Kidney epithelial cell (primary cell): ENCODE measurements at regions not wholly inside any gene's neighbourhood (a gene's known extent, or its start where the extent isn't known, plus 50 kb on each side); places are given as distances from the start of the nearest gene placed in this dataset.
"Not testable (repeated sequence)": the region's sequence is repeated elsewhere in the genome, so short reads cannot be mapped to it uniquely, and the experiment has no call there.

Source experiments
- DNase-seq: peaks from one replicate; pipeline ENCODE4 v3.0.0-alpha.2; 2010; ENCODE audit warnings: low read depth
- H3K27me3 ChIP-seq: 2 replicates; pipeline ENCODE4 v1.6.0; 2011; ENCODE audit warnings: low read length; ENCODE audit not compliant: control insufficient read depth, insufficient read depth
- H3K36me3 ChIP-seq: 2 replicates; pipeline ENCODE4 v1.5.1; 2011; ENCODE audit warnings: low read length; ENCODE audit not compliant: control insufficient read depth, insufficient read depth
- H3K4me3 ChIP-seq: 2 replicates; pipeline ENCODE4 v1.5.1; 2011; ENCODE audit warnings: low read depth, mild to moderate bottlenecking, control low read depth, low read length
- TF ChIP-seq, protein P1 (sequence below): IDR thresholded peaks from 2 replicates; pipeline ENCODE4 v1.5.1; 2011; ENCODE audit warnings: mild to moderate bottlenecking, moderate library complexity, low read length, control low read depth, inconsistent platforms; ENCODE audit not compliant: insufficient read depth, poor library complexity, severe bottlenecking

DNA sequence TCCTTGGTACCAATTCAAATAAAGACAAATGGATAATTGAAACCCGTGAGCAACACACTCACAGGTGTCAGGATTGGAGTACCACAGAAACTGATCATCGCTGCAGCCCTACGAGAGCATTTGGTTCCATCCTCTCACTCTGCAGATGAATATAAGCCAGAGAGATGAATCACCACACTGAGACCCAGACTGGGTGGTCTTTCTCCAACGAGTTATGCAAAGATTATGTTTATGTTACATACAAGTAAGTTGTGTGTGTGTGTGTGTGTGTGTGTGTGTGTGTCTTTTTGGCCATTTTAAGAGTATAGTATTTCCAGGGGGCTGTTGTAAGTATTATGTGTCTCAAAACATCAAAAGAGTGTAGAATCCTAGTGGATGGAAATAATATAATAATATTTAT lies 329.5 kb upstream of the ZFP42 start:
- Histone ChIP-seq H3K27me3 (no peaks in the 10 kb centered on the region), H3K4me3 (no peak overlapping the region), H3K36me3 (no peaks in the 10 kb centered on the region)
- TF ChIP-seq, protein P1, sequence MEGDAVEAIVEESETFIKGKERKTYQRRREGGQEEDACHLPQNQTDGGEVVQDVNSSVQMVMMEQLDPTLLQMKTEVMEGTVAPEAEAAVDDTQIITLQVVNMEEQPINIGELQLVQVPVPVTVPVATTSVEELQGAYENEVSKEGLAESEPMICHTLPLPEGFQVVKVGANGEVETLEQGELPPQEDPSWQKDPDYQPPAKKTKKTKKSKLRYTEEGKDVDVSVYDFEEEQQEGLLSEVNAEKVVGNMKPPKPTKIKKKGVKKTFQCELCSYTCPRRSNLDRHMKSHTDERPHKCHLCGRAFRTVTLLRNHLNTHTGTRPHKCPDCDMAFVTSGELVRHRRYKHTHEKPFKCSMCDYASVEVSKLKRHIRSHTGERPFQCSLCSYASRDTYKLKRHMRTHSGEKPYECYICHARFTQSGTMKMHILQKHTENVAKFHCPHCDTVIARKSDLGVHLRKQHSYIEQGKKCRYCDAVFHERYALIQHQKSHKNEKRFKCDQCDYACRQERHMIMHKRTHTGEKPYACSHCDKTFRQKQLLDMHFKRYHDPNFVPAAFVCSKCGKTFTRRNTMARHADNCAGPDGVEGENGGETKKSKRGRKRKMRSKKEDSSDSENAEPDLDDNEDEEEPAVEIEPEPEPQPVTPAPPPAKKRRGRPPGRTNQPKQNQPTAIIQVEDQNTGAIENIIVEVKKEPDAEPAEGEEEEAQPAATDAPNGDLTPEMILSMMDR = no peak
- DNase-seq = no peak

DNA sequence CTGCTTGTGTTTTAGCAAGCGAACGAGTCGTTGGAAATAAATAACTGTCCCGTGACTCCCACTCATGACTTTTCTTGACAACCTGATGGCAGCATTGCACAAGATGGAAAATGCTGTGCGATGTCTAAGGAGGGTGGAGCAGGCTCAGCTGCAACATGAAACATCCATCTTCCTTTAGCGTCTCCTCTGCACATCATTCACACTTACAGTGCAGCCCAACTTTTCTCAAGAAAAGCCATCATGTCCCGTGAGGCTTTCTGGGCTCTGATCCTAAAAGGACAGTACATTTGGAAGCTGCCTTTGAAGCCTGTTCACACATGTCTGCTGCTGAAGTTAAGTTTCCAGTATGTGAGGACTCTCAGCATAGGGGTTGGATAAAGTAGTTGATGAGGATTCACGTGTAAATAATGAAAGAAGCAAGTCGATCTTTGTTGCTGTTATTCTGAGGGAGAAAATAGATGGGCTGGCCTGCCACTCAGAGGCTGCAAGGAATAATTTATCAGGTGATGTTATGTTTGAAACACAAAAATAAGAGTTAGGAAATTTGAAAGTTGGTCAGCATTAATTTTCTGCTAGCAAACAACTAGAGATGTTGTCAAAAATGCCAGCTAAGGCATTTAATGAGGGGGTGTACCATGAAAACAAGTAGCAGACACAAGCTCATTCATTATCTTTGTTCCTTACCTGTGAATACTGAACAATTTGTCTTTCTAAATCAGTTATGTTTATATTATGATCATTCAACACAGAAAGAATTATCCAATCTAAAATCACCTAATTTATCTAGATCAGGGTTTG lies 328.7 kb upstream of the ZFP42 start:
- Histone ChIP-seq H3K36me3 (no peaks in the 10 kb centered on the region), H3K27me3 (no peaks in the 10 kb centered on the region), H3K4me3 (no peak overlapping the region)
- DNase-seq = no peak
- TF ChIP-seq, protein P1 = no peak

DNA sequence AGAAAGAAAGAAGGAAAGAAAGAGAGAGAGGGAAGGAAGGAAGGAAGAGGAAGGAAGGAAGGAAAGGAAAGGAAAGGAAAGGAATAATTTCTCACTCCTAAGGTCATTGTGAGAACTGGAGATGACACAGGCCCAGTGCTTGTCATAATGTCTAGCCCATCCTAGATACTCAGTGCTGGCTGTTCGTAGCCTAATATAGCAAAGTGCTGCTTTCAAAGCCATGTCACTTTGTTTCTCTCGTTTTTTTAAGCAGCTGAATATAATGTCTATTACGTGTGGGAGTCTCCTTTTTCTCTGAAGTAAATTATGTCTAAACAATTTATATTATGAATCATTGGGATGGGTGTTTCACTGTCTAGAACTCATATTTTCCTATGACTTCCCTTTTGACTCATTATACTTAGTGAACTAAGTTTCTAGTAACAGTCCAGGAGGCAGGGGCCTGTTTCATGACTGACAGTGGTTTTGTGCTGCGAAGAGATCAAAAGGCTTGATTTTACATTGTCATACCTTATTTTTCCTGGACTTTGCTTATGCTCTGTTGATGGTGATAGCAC lies 327.0 kb upstream of the ZFP42 start:
- Histone ChIP-seq H3K36me3 (no peaks in the 10 kb centered on the region), H3K4me3 (no peak overlapping the region), H3K27me3 (no peaks in the 10 kb centered on the region)
- TF ChIP-seq, protein P1 = no peak
- DNase-seq = no peak

DNA sequence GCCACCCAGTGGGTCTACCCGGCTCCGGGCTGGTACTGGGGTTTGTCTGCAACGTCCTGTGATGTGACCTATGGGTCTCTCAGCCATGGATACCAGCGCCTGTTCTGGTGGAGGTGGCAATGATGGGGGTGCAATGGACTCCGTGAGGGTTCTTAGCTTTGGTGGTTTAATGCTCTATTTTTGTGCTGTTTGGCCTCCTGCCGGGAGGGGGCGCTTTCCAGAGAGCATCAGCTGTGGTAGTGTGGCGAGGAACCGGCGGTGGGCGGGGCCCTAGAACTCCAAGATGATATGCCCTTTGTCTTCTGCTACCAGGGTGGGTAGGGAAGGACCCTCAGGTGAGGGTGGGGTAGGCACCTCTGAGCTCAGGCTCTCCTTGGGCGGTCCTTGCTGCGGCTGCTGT lies 324.1 kb upstream of the ZFP42 start:
- DNase-seq, H3K36me3 ChIP-seq, H3K4me3 ChIP-seq, H3K27me3 ChIP-seq: not testable (repeated sequence)

DNA sequence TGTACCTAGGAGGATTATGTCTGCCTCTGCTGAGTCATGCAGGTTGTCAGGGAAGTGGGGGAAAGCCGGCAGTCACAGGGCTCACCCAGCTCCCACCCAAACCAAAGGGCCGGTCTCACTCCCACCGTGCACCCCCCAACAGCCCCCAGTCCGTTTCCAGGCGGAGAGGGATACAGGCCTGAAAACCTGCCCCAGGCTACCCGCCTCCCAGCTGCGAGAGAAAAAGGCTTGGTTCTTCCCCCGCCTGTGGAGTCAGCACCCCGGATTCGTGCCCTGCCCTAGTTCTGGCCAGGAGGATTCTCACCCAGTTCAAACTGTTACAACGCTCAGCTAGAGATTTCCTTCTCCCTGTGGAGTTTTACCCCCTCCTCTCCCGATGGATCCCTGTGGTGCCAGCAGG lies 323.6 kb upstream of the ZFP42 start:
- H3K4me3 ChIP-seq, DNase-seq, H3K27me3 ChIP-seq, H3K36me3 ChIP-seq: not testable (repeated sequence)

DNA sequence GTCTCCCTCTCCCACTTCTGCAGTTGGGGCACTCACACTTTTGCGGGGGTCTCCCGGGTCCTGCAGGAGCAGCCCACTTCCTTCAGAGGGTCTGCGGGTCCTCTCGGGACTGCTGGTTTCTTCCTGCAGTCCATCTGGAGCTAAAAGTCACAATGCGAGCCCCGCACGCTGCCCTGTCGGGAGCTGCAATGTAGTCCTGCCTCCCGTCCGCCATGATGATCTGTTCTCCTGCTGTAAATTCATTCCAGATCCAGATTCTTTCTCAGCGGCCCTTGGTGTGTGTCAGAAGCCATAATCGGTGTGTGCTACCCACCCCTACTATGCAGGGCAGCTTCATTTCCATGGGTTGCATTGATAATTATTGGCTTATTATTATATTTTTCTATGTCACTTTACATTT lies 323.0 kb upstream of the ZFP42 start:
- H3K27me3 ChIP-seq, H3K36me3 ChIP-seq, DNase-seq, H3K4me3 ChIP-seq: not testable (repeated sequence)

DNA sequence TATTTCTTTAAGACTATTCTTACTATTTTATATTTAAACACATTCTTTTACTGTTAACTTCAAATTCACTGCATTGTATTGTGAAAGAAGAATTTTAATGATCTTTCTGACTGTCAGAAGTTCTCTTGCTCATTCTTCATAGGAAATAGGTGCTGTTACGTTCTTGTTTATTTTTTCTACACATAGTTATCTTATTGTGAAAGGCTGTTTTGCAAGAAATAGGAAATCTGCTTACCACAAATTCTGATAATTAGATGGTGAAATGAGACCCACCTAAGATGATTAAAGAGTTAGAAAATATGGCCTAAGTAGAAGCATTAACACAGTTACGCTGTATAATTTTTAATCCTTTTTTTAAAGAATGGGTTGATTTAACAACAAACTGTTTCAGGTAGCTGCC lies 316.1 kb upstream of the ZFP42 start:
- Histone ChIP-seq H3K27me3 (no peaks in the 10 kb centered on the region), H3K4me3 (no peak overlapping the region), H3K36me3 (no peaks in the 10 kb centered on the region)
- TF ChIP-seq, protein P1 = no peak
- no peak for DNase-seq
